HG03520 (cell line): ENCODE measurements at regions not wholly inside any gene's neighbourhood (a gene's known extent, or its start where the extent isn't known, plus 50 kb on each side); places are given as distances from the start of the nearest gene placed in this dataset.
"Not testable (repeated sequence)": the region's sequence is repeated elsewhere in the genome, so short reads cannot be mapped to it uniquely, and the experiment has no call there.

Experiments used
- ATAC-seq: cut with Tn5 transposase; IDR thresholded peaks from one replicate; pipeline ENCODE4 v1.9.1; 2021; ENCODE audit warnings: mild to moderate bottlenecking, moderate library complexity; ENCODE audit not compliant: unreplicated experiment

- peak; percentile 84 for ATAC-seq
Observed at GRCh38 chr14:30355431-30355913, 203.5 kb upstream of the G2E3 start.

- no peak for ATAC-seq
Observed at GRCh38 chr14:30356438-30357202, 202.3 kb upstream of the G2E3 start.

GRCh38 chr14:30357791-30358190, 201.2 kb upstream of the G2E3 start:
- no peak for ATAC-seq

- no peak for ATAC-seq
Observed at GRCh38 chr14:30362369-30363218, 196.4 kb upstream of the G2E3 start.

GRCh38 chr14:30363219-30363880, 195.6 kb upstream of the G2E3 start:
- ATAC-seq = not testable (repeated sequence)

GRCh38 chr14:30369502-30370180, 189.3 kb upstream of the G2E3 start:
- no peak for ATAC-seq

GRCh38 chr14:30373053-30373452, 185.9 kb upstream of the G2E3 start:
- no peak for ATAC-seq

GRCh38 chr14:30373526-30373925, 185.4 kb upstream of the G2E3 start:
- ATAC-seq = no peak

GRCh38 chr14:30375296-30375892, 183.6 kb upstream of the G2E3 start:
- peak; percentile 92 for ATAC-seq

- no peak for ATAC-seq
Observed at GRCh38 chr14:30381861-30382480, 177.0 kb upstream of the G2E3 start.

GRCh38 chr14:30385925-30386324, 173.0 kb upstream of the G2E3 start:
- no peak for ATAC-seq

- ATAC-seq = no peak
Observed at GRCh38 chr14:30387871-30388270, 171.1 kb upstream of the G2E3 start.

- ATAC-seq = no peak
Observed at GRCh38 chr14:30389134-30389876, 169.7 kb upstream of the G2E3 start.

- ATAC-seq = no peak
Observed at GRCh38 chr14:30389877-30390385, 169.0 kb upstream of the G2E3 start.

- no peak for ATAC-seq
Observed at GRCh38 chr14:30395065-30395464, 163.9 kb upstream of the G2E3 start.

GRCh38 chr14:30402846-30403245, 156.1 kb upstream of the G2E3 start:
- ATAC-seq = no peak

GRCh38 chr14:30403791-30404190, 155.2 kb upstream of the G2E3 start:
- no peak for ATAC-seq

- not testable (repeated sequence) for ATAC-seq
Observed at GRCh38 chr14:30409508-30410015, 149.4 kb upstream of the G2E3 start.

- ATAC-seq = no peak
Observed at GRCh38 chr14:30410986-30411385, 148.0 kb upstream of the G2E3 start.
